Stimulated activated CD4-positive, alpha-beta T cell treated with anti-CD3 and anti-CD28 coated beads, Interleukin-4, amount 100 ng/mL, for 1 hour (primary cell): ENCODE measurements at regions not wholly inside any gene's neighbourhood (a gene's known extent, or its start where the extent isn't known, plus 50 kb on each side); places are given as distances from the start of the nearest gene placed in this dataset.
"Not testable (repeated sequence)": the region's sequence is repeated elsewhere in the genome, so short reads cannot be mapped to it uniquely, and the experiment has no call there.

ENCODE experiments used
- DNase-seq: peaks from one replicate; pipeline ENCODE4 v3.0.0-alpha.2; 2020

GRCh38 chr9:103410059-103410458, 414.9 kb downstream of the CYLC2 start:
- no peak for DNase-seq

DNA sequence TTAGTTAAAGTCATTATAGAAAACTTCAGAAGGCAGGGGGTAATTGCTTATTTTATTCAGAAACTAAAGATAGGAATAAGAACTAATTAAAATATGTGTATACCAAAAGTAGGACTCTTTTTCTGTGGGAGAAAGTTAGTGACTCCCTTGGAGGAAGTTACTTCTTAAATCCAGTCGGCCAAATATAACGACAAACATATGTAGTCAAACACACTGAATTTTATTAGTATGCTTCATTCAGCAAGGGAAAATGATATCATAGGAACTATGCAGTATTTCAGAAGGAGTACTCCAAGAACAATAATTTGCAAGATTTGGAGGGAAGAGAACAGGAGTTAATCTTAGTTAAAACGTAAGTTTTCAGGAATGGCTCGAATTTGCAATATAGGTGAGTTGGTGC, 432.6 kb downstream of the CYLC2 start:
- DNase-seq, result no peak

DNA sequence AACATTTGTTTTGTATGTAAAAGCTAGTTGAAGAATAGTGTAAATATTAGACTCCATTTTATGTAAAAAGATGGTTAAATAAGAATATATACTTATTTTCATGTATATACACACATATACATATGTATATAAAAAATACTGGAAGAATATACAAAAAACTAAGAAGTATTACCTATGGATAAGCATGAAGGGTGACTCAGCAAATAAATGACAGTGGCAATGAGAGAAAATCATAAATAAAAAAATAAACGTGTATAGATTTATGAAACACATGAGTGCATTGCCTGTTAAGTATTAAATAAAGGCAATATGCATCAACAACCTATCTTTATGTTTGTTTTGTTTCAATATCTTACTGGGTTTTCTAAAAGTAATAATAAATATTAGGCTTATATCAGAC, 435.3 kb downstream of the CYLC2 start:
- no peak for DNase-seq

DNA sequence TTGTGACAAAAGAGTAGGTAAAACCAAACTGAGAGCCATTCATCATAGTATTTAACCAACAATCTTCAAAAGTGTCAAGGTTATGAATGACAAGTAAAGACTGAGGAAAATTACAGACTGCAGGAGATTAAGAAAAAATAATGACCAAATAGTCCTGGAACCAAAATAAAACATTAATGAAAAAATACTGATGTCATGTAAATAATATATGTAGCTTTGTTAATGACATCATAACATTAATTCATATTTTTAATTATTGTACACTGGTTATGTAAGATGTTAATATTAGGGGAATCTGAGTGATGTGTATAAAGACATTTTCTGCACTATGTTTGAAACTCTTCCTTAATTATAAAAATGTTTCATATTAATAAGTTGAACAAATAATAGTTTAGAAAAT, 436.7 kb downstream of the CYLC2 start:
- DNase-seq, result no peak

DNA sequence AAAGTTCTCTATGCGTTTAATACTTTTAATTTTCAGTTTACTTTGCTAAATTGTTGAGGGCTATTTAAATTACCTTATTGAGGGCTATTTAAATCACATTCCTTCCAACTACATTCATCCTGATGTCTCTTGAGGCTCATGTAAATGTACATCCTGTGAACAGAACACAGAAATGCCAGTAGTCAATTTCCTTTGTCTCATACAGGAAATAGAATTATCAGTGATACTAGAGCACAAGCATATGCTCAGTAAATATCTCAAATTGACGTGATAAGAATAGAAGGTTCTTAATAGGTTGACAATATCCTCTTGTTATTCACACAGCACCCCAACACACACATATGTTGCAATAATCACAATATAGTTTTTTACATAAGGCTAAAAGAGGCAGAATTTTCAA, 449.0 kb downstream of the CYLC2 start:
- no peak for DNase-seq

- DNase-seq, result no peak
Measured at GRCh38 chr9:103458826-103459225, 463.7 kb downstream of the CYLC2 start.

- DNase-seq, result no peak
Measured at GRCh38 chr9:103471241-103471640, 476.1 kb downstream of the CYLC2 start.

DNA sequence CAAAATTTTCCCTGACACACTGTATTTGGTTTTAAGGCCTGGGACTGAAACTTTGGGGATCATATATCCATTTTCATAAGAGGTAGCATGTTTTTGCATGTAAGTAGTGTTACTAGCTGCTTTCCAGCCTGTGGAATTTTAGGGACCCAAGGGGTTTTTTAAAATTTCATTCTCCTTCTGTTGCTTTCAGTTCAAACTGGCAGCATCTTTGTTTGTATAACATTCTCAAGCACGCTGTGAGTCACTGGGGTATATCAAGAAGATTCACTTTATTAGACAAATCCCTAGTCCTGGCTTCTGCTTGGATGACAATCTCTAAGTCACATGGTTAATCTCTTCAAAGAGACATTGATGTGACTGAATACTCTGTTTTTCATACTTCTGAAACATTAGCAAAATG, 479.0 kb downstream of the CYLC2 start:
- no peak for DNase-seq

GRCh38 chr9:103483471-103484096, 488.5 kb downstream of the CYLC2 start:
- no peak for DNase-seq

GRCh38 chr9:103485138-103485537, 490.0 kb downstream of the CYLC2 start:
- no peak for DNase-seq

- no peak for DNase-seq
Measured at GRCh38 chr9:103514767-103515166, 519.6 kb downstream of the CYLC2 start.

- DNase-seq, result no peak
Measured at GRCh38 chr9:103522409-103522808, 527.3 kb downstream of the CYLC2 start.

- no peak for DNase-seq
Measured at GRCh38 chr9:103530934-103531333, 535.8 kb downstream of the CYLC2 start.

GRCh38 chr9:103533318-103533717, 538.2 kb downstream of the CYLC2 start:
- DNase-seq, result no peak

DNA sequence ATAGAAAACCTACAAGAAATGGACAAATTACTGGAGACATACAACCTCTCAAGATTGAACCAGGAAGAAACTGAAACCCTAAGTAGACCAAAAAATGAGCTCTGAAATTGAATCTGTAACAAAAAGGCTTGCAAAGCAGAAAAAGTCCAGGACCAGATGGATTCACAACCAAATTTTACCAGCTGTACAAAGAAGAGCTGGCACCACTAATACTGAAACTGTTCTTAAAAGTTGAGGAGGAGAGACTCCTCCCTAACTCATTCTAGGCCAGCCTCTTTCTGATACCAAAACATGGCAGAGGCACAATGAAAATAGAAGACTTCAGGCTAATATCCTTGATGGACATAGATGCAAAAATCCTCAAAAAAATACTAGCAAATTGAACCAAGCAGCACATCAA, 542.3 kb downstream of the CYLC2 start:
- no peak for DNase-seq

DNA sequence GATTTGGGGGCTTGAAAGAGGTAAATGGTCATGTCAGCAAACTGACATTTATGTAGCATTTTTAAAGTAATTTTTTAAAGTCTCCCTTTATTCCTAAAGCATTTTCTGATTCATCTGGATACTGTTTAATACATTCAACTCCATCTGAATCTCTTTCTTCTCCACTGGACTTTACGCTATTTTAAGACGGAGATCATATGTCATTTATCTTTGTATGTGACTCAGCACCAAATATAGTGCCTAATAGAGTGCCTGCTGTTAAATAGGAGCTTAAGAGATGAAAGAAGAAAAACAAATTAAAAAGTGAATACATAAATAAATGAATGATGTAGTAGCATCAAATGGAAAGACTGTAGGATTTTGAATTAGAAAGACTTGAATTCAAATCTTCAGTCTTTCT, 548.8 kb upstream of the SMC2 start:
- DNase-seq, result no peak

DNA sequence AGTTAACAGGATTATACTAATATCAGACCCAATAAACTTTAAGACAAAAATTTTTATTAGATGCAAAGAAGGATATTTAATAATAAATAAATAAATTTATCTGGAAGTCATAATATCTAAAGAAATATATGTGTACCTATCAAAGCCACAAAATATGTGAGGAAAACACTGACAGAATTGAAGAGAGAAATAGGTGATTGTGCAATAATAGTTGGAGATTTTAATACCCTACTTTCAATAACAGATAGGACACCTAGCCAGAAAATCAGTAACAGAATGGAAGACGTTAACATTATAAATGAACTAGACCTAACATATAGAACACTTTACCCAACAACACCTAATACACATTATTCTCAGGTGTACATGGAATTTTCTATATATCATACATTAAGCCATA, 541.4 kb upstream of the SMC2 start:
- no peak for DNase-seq

GRCh38 chr9:103574056-103574455, 520.1 kb upstream of the SMC2 start:
- DNase-seq, result no peak

GRCh38 chr9:103586721-103587120, 507.4 kb upstream of the SMC2 start:
- no peak for DNase-seq

DNA sequence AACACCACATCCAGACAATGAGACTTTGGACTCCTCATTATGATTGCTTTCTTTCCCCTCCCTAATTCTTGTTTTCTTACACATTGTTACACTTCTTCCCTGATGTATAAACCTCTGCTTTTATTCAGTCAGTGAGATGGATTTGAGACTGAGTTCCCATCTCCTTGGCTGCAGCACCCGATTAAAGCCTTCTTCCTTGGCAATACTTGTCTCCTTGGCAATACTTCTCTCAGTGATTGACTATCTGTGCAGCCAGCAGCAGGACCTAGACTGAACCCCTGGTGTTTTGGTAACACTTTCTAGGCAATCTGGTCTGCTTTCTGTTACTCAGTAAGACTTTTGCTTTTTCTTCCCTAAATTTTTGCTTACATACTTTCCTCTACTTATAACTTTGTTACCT, 492.8 kb upstream of the SMC2 start:
- DNase-seq, result no peak

DNA sequence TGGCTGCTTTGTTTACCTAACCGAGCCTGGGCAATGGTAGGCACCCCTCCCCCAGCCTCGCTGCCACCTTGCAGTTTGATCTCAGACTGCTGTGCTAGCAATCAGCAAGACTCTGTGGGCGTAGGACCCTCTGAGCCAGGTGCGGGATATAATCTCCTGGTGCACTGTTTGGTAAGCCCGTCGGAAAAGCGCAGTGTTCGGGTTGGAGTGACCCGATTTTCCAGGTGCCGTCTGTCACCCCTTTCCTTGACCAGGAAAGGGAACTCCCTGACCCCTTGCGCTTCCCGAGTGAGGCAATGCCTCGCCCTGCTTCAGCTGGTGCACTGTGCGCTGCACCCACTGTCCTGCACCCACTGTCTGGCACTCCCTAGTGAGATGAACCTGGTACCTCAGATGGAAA, 482.2 kb upstream of the SMC2 start:
- DNase-seq, result not testable (repeated sequence)

DNA sequence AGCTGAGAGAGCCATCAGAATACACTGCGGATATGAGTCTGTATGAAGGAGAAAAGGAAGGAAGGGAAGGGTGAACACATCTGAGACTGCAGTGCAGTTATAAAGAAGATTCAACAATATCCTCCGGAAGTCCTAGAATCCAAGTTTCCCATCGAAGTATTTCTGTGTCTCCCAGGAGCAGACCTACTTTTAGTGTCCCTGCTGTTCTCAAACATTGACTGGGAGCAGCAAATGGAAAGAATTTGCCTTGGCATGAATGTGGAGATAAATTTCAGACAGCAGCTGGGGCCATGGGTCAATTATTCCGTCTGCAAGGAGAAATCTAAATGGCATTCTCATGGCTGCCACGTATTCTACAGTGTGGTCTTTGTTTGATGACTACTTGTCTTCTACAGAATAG, 478.1 kb upstream of the SMC2 start:
- DNase-seq, result no peak

DNA sequence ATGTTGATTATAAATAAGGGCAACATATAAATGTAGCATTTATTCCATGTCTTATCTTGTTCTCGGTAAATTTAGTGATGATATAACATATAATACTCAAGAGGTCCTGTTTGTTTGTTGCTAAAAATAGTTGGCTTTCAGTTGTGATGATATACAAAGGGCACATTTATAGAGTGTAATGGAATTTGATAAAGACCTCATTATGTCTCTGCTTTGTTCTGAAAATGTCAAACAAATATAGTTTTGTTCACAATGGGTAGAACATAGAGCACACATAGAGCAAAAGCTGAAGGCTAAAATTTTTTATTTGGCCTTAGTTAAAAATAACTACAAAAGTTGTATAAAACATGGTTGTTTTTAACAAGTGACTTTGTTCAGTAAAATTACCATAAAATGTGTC, 477.1 kb upstream of the SMC2 start:
- DNase-seq, result no peak

- no peak for DNase-seq
Measured at GRCh38 chr9:103625161-103625804, 468.8 kb upstream of the SMC2 start.

GRCh38 chr9:103627731-103628130, 466.4 kb upstream of the SMC2 start:
- no peak for DNase-seq
